ENCODE measurements at regions not wholly inside any gene's neighbourhood (a gene's known extent, or its start where the extent isn't known, plus 50 kb on each side); places are given as distances from the start of the nearest gene placed in this dataset.

- no peak for DNase-seq (ENCODE audit: low read depth in 2 of 2)
Measured at GRCh38 chr3:124600765-124601164, 129.5 kb upstream of the UMPS start.

- no peak for DNase-seq (ENCODE audit: low read depth in 2 of 2)
Measured at GRCh38 chr3:124601190-124601589, 129.1 kb upstream of the UMPS start.

- no peak for DNase-seq (ENCODE audit: low read depth in 2 of 2)
Measured at GRCh38 chr3:124602980-124603627, 127.1 kb upstream of the UMPS start.

GRCh38 chr3:124605781-124606579, 124.3 kb upstream of the UMPS start:
- DNase-seq (ENCODE audit: low read depth in 2 of 2) = no peak

GRCh38 chr3:124607163-124607562, 123.1 kb upstream of the UMPS start:
- no peak for DNase-seq (ENCODE audit: low read depth in 2 of 2)

- no peak for DNase-seq (ENCODE audit: low read depth in 2 of 2)
Measured at GRCh38 chr3:124609402-124609801, 120.8 kb upstream of the UMPS start.

GRCh38 chr3:124610130-124610529, 120.1 kb upstream of the UMPS start:
- no peak for DNase-seq (ENCODE audit: low read depth in 2 of 2)

GRCh38 chr3:124611520-124611919, 118.7 kb upstream of the UMPS start:
- no peak for DNase-seq (ENCODE audit: low read depth in 2 of 2)

- no peak for DNase-seq (ENCODE audit: low read depth in 2 of 2)
Measured at GRCh38 chr3:124615896-124616543, 114.2 kb upstream of the UMPS start.

- no peak for DNase-seq (ENCODE audit: low read depth in 2 of 2)
Measured at GRCh38 chr3:124617177-124617576, 113.1 kb upstream of the UMPS start.

- DNase-seq (ENCODE audit: low read depth in 2 of 2) = no peak
Measured at GRCh38 chr3:124619887-124620599, 110.2 kb upstream of the UMPS start.

GRCh38 chr3:124620600-124621063, 109.6 kb upstream of the UMPS start:
- peak in 1 of 2 donors; percentile 11 for DNase-seq (ENCODE audit: low read depth in 2 of 2)

GRCh38 chr3:124621498-124621897, 108.8 kb upstream of the UMPS start:
- no peak for DNase-seq (ENCODE audit: low read depth in 2 of 2)

GRCh38 chr3:124625074-124625473, 105.2 kb upstream of the UMPS start:
- DNase-seq (ENCODE audit: low read depth in 2 of 2) = no peak

- DNase-seq (ENCODE audit: low read depth in 2 of 2) = no peak
Measured at GRCh38 chr3:124627501-124627908, 102.7 kb upstream of the UMPS start.

- DNase-seq (ENCODE audit: low read depth in 2 of 2) = no peak
Measured at GRCh38 chr3:124628863-124629262, 101.4 kb upstream of the UMPS start.

GRCh38 chr3:124629497-124629896, 100.8 kb upstream of the UMPS start:
- DNase-seq (ENCODE audit: low read depth in 2 of 2) = no peak

- DNase-seq (ENCODE audit: low read depth in 2 of 2) = no peak
Measured at GRCh38 chr3:124630960-124631359, 99.3 kb upstream of the UMPS start.

GRCh38 chr3:124631727-124632126, 98.5 kb upstream of the UMPS start:
- no peak for DNase-seq (ENCODE audit: low read depth in 2 of 2)

GRCh38 chr3:124632566-124633140, 97.6 kb upstream of the UMPS start:
- DNase-seq (ENCODE audit: low read depth in 2 of 2) = no peak

GRCh38 chr3:124633524-124633923, 96.7 kb upstream of the UMPS start:
- no peak for DNase-seq (ENCODE audit: low read depth in 2 of 2)
